Astrocyte (in vitro differentiated cells and primary cell): ENCODE measurements at regions not wholly inside any gene's neighbourhood (a gene's known extent, or its start where the extent isn't known, plus 50 kb on each side); places are given as distances from the start of the nearest gene placed in this dataset.

Experiments used
- DNase-seq: peaks from one replicate; pipeline ENCODE4 v3.0.0-alpha.2; 2010; ENCODE audit warnings: low read depth
- FAIRE-seq: peaks from 2 replicates; lab custom pipeline; 2011; peaks lifted over from hg19 to GRCh38; lab: Jason Lieb, UNC
- H2AFZ ChIP-seq: 2 replicates; pipeline ENCODE4 v1.6.0; 2012; ENCODE audit warnings: low read depth, low read length, inconsistent platforms
- H3K27ac ChIP-seq: 2 replicates; pipeline ENCODE4 v1.5.1; 2011; ENCODE audit warnings: low read depth, low read length, inconsistent platforms
- H3K27me3 ChIP-seq: 2 replicates; pipeline ENCODE4 v1.6.0; 2011; ENCODE audit warnings: low read length, inconsistent platforms; ENCODE audit not compliant: insufficient read depth
- H3K36me3 ChIP-seq: 2 replicates; pipeline ENCODE4 v1.5.1; 2011; ENCODE audit warnings: low read length, inconsistent platforms; ENCODE audit not compliant: insufficient read depth
- H3K4me1 ChIP-seq: 2 replicates; pipeline ENCODE4 v1.5.1; 2011; ENCODE audit warnings: low read length, inconsistent platforms; ENCODE audit not compliant: insufficient read depth
- H3K4me2 ChIP-seq: 2 replicates; pipeline ENCODE4 v1.6.0; 2012; ENCODE audit warnings: low read length, inconsistent platforms
- H3K4me3 ChIP-seq: 2 replicates; pipeline ENCODE4 v1.5.1; 2011; ENCODE audit warnings: low read depth, mild to moderate bottlenecking, low read length, inconsistent platforms; ENCODE audit not compliant: insufficient read depth
- H3K79me2 ChIP-seq: 2 replicates; pipeline ENCODE4 v1.6.0; 2012; ENCODE audit warnings: mild to moderate bottlenecking, low read length, inconsistent platforms; ENCODE audit not compliant: insufficient read depth
- H3K9ac ChIP-seq: 2 replicates; pipeline ENCODE4 v1.6.0; 2012; ENCODE audit warnings: mild to moderate bottlenecking, low read length, inconsistent platforms
- H3K9me3 ChIP-seq: 2 replicates; pipeline ENCODE4 v1.5.1; 2012; ENCODE audit warnings: low read depth, mild to moderate bottlenecking, low read length, inconsistent platforms; ENCODE audit not compliant: insufficient read depth
- H4K20me1 ChIP-seq: 2 replicates; pipeline ENCODE4 v1.6.0; 2012; ENCODE audit warnings: low read length, inconsistent platforms; ENCODE audit not compliant: insufficient read depth
- H3K27ac Mint-ChIP-seq: one replicate; pipeline ENCODE4 v1.8.0; 2021; ENCODE audit warnings: mild to moderate bottlenecking, mixed read lengths; ENCODE audit not compliant: unreplicated experiment
- H3K27me3 Mint-ChIP-seq: one replicate; pipeline ENCODE4 v1.8.0; 2021; ENCODE audit warnings: low read depth, mixed read lengths; ENCODE audit not compliant: unreplicated experiment
- H3K36me3 Mint-ChIP-seq: one replicate; pipeline ENCODE4 v1.8.0; 2021; ENCODE audit warnings: low read depth, mixed read lengths; ENCODE audit not compliant: unreplicated experiment
- H3K4me1 Mint-ChIP-seq: one replicate; pipeline ENCODE4 v1.8.0; 2021; ENCODE audit warnings: low read depth, mixed read lengths; ENCODE audit not compliant: unreplicated experiment
- H3K4me3 Mint-ChIP-seq: one replicate; pipeline ENCODE4 v1.8.0; 2021; ENCODE audit warnings: mild to moderate bottlenecking, moderate library complexity, mixed read lengths; ENCODE audit not compliant: unreplicated experiment
- H3K9me3 Mint-ChIP-seq: one replicate; pipeline ENCODE4 v1.8.0; 2021; ENCODE audit warnings: mild to moderate bottlenecking, mixed read lengths; ENCODE audit not compliant: unreplicated experiment
- CTCF ChIP-seq: IDR thresholded peaks from 2 replicates; pipeline ENCODE4 v1.5.1; 2011; ENCODE audit warnings: low read depth, mild to moderate bottlenecking, inconsistent platforms, low read length, moderate library complexity; ENCODE audit not compliant: insufficient read depth
- EZH2 ChIP-seq: IDR thresholded peaks from 2 replicates; pipeline ENCODE4 v1.6.1; 2012; ENCODE audit warnings: mild to moderate bottlenecking, low read length, inconsistent platforms; ENCODE audit not compliant: insufficient read depth

- Histone ChIP-seq H4K20me1 (no peaks in the 10 kb centered on the region), H3K36me3 (no peaks in the 10 kb centered on the region), H3K27ac (no peak overlapping the region), H3K4me2 (no peak overlapping the region), H3K27me3 (no peaks in the 10 kb centered on the region), H3K9ac (no peak overlapping the region), H3K79me2 (no peaks in the 10 kb centered on the region), H3K4me3 (no peak overlapping the region), H3K9me3 (peaks cover 6% of the 10 kb centered on the region), H2AFZ (no peak overlapping the region), H3K4me1 (no peaks in the 10 kb centered on the region)
- DNase-seq (no peak), FAIRE-seq (no peak)
- H3K27ac Mint-ChIP-seq: no peak overlapping the region
- no peaks in the 10 kb centered on the region for H3K27me3 Mint-ChIP-seq
- no peak for TF ChIP-seq CTCF
- no peak for TF ChIP-seq EZH2
- H3K4me3 Mint-ChIP-seq: no peak overlapping the region
- no peaks in the 10 kb centered on the region for H3K4me1 Mint-ChIP-seq
- H3K36me3 Mint-ChIP-seq: no peaks in the 10 kb centered on the region
- H3K9me3 Mint-ChIP-seq: no peaks in the 10 kb centered on the region
Observed at GRCh38 chr15:94555841-94556519, 324.6 kb downstream of the MCTP2 start.

DNA sequence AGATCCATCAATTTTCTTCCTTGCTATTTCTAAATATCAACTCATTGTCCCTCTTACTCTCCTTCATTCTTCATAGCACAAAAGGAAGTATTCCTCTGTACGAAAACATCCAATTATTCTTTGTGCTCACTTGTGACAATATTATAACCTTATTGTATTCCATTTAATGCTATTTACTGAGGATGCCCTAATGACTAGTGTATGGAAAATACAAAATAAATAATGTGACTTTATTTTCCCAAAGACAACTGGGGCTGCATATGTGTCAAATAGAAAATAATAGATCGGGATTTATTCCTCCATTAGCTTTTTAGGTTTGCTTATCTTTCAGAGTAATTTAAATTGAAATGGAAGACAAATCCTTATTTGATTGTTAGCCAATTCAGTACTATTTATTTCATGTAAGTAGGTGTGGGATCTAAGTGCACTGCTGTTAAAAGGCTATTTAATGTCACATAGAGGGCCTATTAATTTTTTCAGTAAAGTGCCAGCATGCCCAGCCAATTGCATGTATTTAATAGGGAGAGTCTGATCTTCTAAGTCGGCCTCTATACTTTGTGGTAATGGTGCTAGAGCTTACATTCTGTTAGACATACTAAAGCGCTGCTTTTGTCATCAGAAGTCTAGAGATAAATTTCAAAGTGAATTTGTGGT lies 329.8 kb downstream of the MCTP2 start:
- DNase-seq (no peak), FAIRE-seq (no peak)
- no peak overlapping the region for H3K27ac Mint-ChIP-seq
- Histone ChIP-seq H3K4me2 (no peak overlapping the region), H3K9me3 (peaks cover 3% of the 10 kb centered on the region), H3K27me3 (no peaks in the 10 kb centered on the region), H3K4me3 (no peak overlapping the region), H3K27ac (no peak overlapping the region), H2AFZ (no peak overlapping the region), H3K36me3 (no peaks in the 10 kb centered on the region), H3K79me2 (no peaks in the 10 kb centered on the region), H3K4me1 (no peaks in the 10 kb centered on the region), H4K20me1 (no peaks in the 10 kb centered on the region), H3K9ac (no peak overlapping the region)
- H3K9me3 Mint-ChIP-seq: no peaks in the 10 kb centered on the region
- H3K4me3 Mint-ChIP-seq: no peak overlapping the region
- TF ChIP-seq CTCF: no peak
- H3K27me3 Mint-ChIP-seq: peaks cover 6% of the 10 kb centered on the region
- H3K4me1 Mint-ChIP-seq: no peaks in the 10 kb centered on the region
- no peaks in the 10 kb centered on the region for H3K36me3 Mint-ChIP-seq

GRCh38 chr15:94563456-94563855 lies 332.1 kb downstream of the MCTP2 start:
- Mint-ChIP-seq H3K9me3 (no peaks in the 10 kb centered on the region), H3K4me3 (no peak overlapping the region), H3K27me3 (peaks cover 6% of the 10 kb centered on the region), H3K36me3 (no peaks in the 10 kb centered on the region), H3K27ac (no peak overlapping the region), H3K4me1 (no peaks in the 10 kb centered on the region)
- no peaks in the 10 kb centered on the region for H3K36me3 ChIP-seq
- FAIRE-seq: no peak
- H3K4me2 ChIP-seq: no peak overlapping the region
- H2AFZ ChIP-seq: no peak overlapping the region
- no peaks in the 10 kb centered on the region for H3K27me3 ChIP-seq
- no peak overlapping the region for H3K4me3 ChIP-seq
- H3K27ac ChIP-seq: no peak overlapping the region
- H4K20me1 ChIP-seq: no peaks in the 10 kb centered on the region
- no peak overlapping the region for H3K9ac ChIP-seq
- H3K79me2 ChIP-seq: no peaks in the 10 kb centered on the region
- no peaks in the 10 kb centered on the region for H3K4me1 ChIP-seq
- TF ChIP-seq EZH2: no peak
- no peak for TF ChIP-seq CTCF
- H3K9me3 ChIP-seq: peaks cover 3% of the 10 kb centered on the region
- no peak for DNase-seq
